Suprapubic skin (tissue), 4 donors: ENCODE measurements at regions not wholly inside any gene's neighbourhood (a gene's known extent, or its start where the extent isn't known, plus 50 kb on each side); places are given as distances from the start of the nearest gene placed in this dataset.
A peak's percentile ranks its signal among the peaks of the same experiment; 100 is the strongest.

Experiments used
- DNase-seq, 2 donors: peaks; one replicate each; pipeline ENCODE4 v3.0.0-alpha.2; 2019; ENCODE audit warnings: low spot score in 2 of 2
- H3K27ac ChIP-seq: fragments of 200-600 bp; sonication (generic); one replicate; pipeline ENCODE4 v1.5.1; 2019
- H3K27me3 ChIP-seq: fragments of 200-600 bp; sonication (generic); one replicate; pipeline ENCODE4 v1.5.1; 2019
- H3K36me3 ChIP-seq: fragments of 200-600 bp; sonication (generic); one replicate; pipeline ENCODE4 v1.5.1; 2019
- H3K4me1 ChIP-seq: fragments of 200-600 bp; sonication (generic); one replicate; pipeline ENCODE4 v1.5.1; 2019
- H3K4me3 ChIP-seq: fragments of 200-600 bp; sonication (generic); one replicate; pipeline ENCODE4 v1.5.1; 2019; ENCODE audit warnings: mild to moderate bottlenecking
- H3K9me3 ChIP-seq: fragments of 200-600 bp; sonication (generic); one replicate; pipeline ENCODE4 v1.5.1; 2019
- EP300 ChIP-seq: sonication (generic); formaldehyde crosslinking; IDR thresholded peaks from one replicate; pipeline ENCODE4 v1.6.1; 2017; ENCODE audit warnings: antibody characterized with exemption
- POLR2A ChIP-seq, 2 donors: fragments of 450-650 bp; IDR thresholded peaks; one replicate each; pipeline ENCODE4 v1.6.1; 2017; ENCODE audit warnings: antibody characterized with exemption in 2 of 2, mild to moderate bottlenecking in 2 of 2, moderate library complexity in 2 of 2
- POLR2AphosphoS5 ChIP-seq, 3 donors: sonication (generic); formaldehyde crosslinking; IDR thresholded peaks; one replicate each; pipeline ENCODE4 v1.6.1; 2017; ENCODE audit warnings: antibody characterized with exemption in 3 of 3
- WGBS: methylation state at CpG from one replicate; pipeline ENCODE4 v1.1.5; 2018; 5-methylcytosine and 5-hydroxymethylcytosine counted together
- TF ChIP-seq, protein P1 (sequence below), 2 donors: fragments of 200-600 bp in 1 of 2; fragments of 450-650 bp in 1 of 2; sonication (generic) in 1 of 2; IDR thresholded peaks; one replicate each; pipeline ENCODE4 v1.5.1; 2016 to 2019; ENCODE audit warnings: antibody characterized with exemption in 2 of 2, mild to moderate bottlenecking in 1 of 2, moderate library complexity in 1 of 2

DNA sequence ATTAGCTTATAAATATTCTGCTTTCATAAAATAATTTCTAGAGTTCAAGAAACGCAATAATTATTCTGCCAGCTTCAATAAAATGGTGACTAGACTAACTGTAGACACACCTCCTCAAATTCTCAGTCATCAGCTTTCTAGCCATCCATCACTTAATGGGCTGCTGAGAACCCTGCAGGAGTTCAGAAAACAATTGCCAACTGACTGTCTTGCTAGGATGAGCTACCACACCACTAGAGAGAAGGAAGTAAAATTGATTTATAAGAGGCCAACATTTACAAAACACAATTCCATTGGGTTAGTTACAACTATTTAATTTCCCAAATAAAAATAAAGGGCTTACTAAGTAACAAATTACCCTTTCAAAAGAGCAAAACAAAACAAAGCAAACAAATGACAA, 126.5 kb upstream of the PAPPA start:
- no peaks in the 10 kb centered on the region for H3K36me3 ChIP-seq
- no peak overlapping the region for H3K27ac ChIP-seq
- H3K4me3 ChIP-seq, result no peak overlapping the region
- no peaks in the 10 kb centered on the region for H3K27me3 ChIP-seq
- no peak for TF ChIP-seq EP300
- DNase-seq, result no peak
- no peaks in the 10 kb centered on the region for H3K4me1 ChIP-seq
- WGBS, result 70% methylated on average over 1 of the region's 1 CpG
- H3K9me3 ChIP-seq, result peaks cover 7% of the 10 kb centered on the region

DNA sequence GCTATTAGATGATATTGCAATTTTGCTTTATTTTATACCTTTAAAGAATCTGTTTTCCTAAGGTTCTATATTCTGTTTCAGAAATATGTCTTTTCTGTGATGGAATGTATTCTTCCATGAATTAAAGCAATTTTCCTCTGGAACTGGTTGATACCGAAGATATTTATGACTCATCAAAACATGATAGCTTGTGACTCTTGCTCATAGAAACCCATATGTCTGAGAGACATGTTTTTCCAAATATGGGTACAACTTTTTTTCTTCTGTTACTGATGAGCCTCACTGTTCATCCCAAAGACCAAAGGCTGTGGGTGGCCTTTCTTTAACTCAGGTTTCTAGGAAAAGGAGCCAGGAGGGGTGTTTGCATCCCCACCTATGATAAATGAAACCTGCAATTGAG, 126.1 kb upstream of the PAPPA start:
- H3K4me3 ChIP-seq, result no peak overlapping the region
- H3K4me1 ChIP-seq, result no peaks in the 10 kb centered on the region
- H3K27ac ChIP-seq, result no peak overlapping the region
- H3K27me3 ChIP-seq, result no peaks in the 10 kb centered on the region
- TF ChIP-seq POLR2A (IDR thresholded peaks at IDR 0.05) (no peak), POLR2AphosphoS5 (IDR thresholded peaks at IDR 0.05) (no peak), EP300 (no peak)
- TF ChIP-seq, protein P1, sequence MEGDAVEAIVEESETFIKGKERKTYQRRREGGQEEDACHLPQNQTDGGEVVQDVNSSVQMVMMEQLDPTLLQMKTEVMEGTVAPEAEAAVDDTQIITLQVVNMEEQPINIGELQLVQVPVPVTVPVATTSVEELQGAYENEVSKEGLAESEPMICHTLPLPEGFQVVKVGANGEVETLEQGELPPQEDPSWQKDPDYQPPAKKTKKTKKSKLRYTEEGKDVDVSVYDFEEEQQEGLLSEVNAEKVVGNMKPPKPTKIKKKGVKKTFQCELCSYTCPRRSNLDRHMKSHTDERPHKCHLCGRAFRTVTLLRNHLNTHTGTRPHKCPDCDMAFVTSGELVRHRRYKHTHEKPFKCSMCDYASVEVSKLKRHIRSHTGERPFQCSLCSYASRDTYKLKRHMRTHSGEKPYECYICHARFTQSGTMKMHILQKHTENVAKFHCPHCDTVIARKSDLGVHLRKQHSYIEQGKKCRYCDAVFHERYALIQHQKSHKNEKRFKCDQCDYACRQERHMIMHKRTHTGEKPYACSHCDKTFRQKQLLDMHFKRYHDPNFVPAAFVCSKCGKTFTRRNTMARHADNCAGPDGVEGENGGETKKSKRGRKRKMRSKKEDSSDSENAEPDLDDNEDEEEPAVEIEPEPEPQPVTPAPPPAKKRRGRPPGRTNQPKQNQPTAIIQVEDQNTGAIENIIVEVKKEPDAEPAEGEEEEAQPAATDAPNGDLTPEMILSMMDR (IDR thresholded peaks at IDR 0.05), result no peak
- DNase-seq, result no peak
- H3K9me3 ChIP-seq, result peaks cover 7% of the 10 kb centered on the region
- 37% methylated on average over 1 of the region's 1 CpG for WGBS
- H3K36me3 ChIP-seq, result no peaks in the 10 kb centered on the region

DNA sequence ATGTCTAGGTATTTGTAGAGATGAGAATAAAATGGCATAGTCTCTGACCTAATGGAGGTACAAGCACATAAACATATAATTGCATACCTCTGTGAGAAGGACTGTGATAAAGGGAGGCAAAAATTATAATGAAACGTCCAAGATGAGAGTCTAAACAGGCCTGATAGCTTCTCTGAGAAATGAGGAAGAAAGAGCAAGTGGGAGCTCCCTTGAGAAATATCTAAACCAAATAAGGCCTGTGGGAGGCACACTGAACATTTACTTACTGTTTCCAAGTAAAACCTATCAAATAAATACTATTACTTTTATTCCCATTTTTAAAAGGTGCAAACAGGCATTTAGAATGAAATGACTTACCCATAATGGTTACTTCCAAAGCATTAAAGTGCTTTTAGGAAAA, 125.6 kb upstream of the PAPPA start:
- Histone ChIP-seq H3K27me3 (no peaks in the 10 kb centered on the region), H3K9me3 (peaks cover 7% of the 10 kb centered on the region)
- 53% methylated on average over 1 of the region's 1 CpG for WGBS

DNA sequence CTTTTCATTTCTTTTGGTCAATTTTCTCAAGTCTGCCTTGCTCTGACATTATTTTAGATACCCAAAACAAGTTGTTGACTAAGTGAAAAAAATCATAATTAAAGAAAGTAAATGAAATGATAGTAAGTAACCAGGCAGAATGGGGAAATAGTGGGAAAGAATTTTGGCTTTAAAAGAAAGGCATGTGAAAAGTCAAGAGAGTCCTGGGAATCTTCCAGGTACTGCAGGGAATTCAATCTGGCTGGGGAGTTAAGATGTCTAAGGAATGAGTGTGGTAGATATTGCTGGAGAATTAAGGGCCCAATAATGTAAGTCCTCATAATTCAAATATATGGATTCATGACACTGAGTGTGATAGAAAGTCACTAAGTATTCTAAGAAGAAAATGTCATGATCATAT, 123.1 kb upstream of the PAPPA start:
- H3K27me3 ChIP-seq, result no peaks in the 10 kb centered on the region
- H3K4me1 ChIP-seq, result no peaks in the 10 kb centered on the region
- no peak for TF ChIP-seq POLR2A (IDR thresholded peaks at IDR 0.05)
- TF ChIP-seq, protein P1 (IDR thresholded peaks at IDR 0.05), result no peak
- no peak for TF ChIP-seq EP300
- TF ChIP-seq POLR2AphosphoS5 (IDR thresholded peaks at IDR 0.05), result no peak

More for the DNA sequence above, 125.6 kb upstream of the PAPPA start:
- Histone ChIP-seq H3K4me3 (no peak overlapping the region), H3K4me1 (no peaks in the 10 kb centered on the region), H3K36me3 (no peaks in the 10 kb centered on the region), H3K27ac (peak overlapping the region; percentile 6)
- no peak for DNase-seq
- TF ChIP-seq, protein P1 (IDR thresholded peaks at IDR 0.05), result no peak
- TF ChIP-seq EP300, result no peak
- no peak for TF ChIP-seq POLR2A (IDR thresholded peaks at IDR 0.05)
- no peak for TF ChIP-seq POLR2AphosphoS5 (IDR thresholded peaks at IDR 0.05)

DNA sequence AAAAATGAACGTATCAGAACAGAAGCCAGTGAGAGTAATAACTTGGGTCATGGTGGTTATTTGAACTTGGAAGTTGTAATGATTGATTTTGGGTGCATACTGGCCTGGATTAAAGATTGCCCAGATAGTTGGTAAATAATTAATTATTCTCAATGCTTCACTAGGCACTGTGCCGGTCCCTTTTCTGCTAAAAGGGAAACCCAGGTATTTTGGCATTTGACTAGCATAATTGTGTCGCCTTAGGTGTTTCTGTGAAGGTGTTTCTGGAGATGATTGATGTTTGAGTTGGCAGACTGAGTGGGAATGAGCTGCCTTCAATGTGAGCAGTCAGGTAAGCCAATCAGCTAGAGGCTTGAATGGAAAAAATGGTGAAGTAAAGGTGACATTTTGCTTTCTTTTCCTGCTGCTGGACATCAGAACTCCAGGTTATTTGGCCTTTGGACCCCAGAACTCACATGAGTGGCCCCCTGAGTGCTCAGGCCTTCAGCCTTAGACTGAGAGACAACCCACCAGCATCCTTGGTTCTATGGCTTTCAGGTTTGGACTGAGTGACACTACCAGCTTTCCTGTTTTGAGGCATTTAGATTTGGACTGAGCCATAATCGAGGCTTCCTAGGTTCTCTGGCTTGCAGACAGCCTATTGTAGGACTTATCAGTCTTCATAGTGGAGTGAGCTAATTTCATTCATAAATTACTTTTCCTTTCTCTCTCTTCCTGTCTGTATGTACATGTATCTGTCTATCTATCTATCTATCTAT, 120.7 kb upstream of the PAPPA start:
- whole genome bisulfite sequencing, result 65% methylated on average over 4 of the region's 4 CpGs
- Histone ChIP-seq H3K36me3 (no peaks in the 10 kb centered on the region), H3K27ac (no peak overlapping the region), H3K4me1 (no peaks in the 10 kb centered on the region), H3K4me3 (no peak overlapping the region), H3K9me3 (peaks cover 7% of the 10 kb centered on the region), H3K27me3 (no peaks in the 10 kb centered on the region)
- DNase-seq, result no peak
- TF ChIP-seq EP300 (no peak), POLR2AphosphoS5 (IDR thresholded peaks at IDR 0.05) (no peak), POLR2A (IDR thresholded peaks at IDR 0.05) (no peak)
- TF ChIP-seq, protein P1 (IDR thresholded peaks at IDR 0.05), result no peak

More for the DNA sequence above, 123.1 kb upstream of the PAPPA start:
- no peak overlapping the region for H3K4me3 ChIP-seq
- peaks cover 7% of the 10 kb centered on the region for H3K9me3 ChIP-seq
- DNase-seq, result no peak
- no peak overlapping the region for H3K27ac ChIP-seq
- no peaks in the 10 kb centered on the region for H3K36me3 ChIP-seq
